ENCODE measurements at regions not wholly inside any gene's neighbourhood (a gene's known extent, or its start where the extent isn't known, plus 50 kb on each side); places are given as distances from the start of the nearest gene placed in this dataset.

- DNase-seq (ENCODE audit: low read depth), result no peak
- H3K4me3 ChIP-seq (ENCODE audit: low read depth, low read length), result no peak overlapping the region
These were observed 581.4 kb upstream of the MMS22L start for GRCh38 chr6:97864366-97864765.

GRCh38 chr6:97864826-97865225 lies 581.8 kb upstream of the MMS22L start:
- no peak for DNase-seq (ENCODE audit: low read depth)
- H3K4me3 ChIP-seq (ENCODE audit: low read depth, low read length), result no peak overlapping the region

GRCh38 chr6:97865612-97866011 lies 582.6 kb upstream of the MMS22L start:
- DNase-seq (ENCODE audit: low read depth), result no peak
- H3K4me3 ChIP-seq (ENCODE audit: low read depth, low read length), result no peak overlapping the region

GRCh38 chr6:97866616-97867015 lies 583.6 kb upstream of the MMS22L start:
- DNase-seq (ENCODE audit: low read depth), result no peak
- H3K4me3 ChIP-seq (ENCODE audit: low read depth, low read length), result no peak overlapping the region

- DNase-seq (ENCODE audit: low read depth), result no peak
- no peak overlapping the region for H3K4me3 ChIP-seq (ENCODE audit: low read depth, low read length)
These were observed 584.2 kb upstream of the MMS22L start for GRCh38 chr6:97867177-97867576.

- H3K4me3 ChIP-seq (ENCODE audit: low read depth, low read length), result no peak overlapping the region
- DNase-seq (ENCODE audit: low read depth), result no peak
These were observed 587.3 kb upstream of the MMS22L start for GRCh38 chr6:97870273-97870672.

GRCh38 chr6:97876711-97877110 lies 593.7 kb upstream of the MMS22L start:
- DNase-seq (ENCODE audit: low read depth), result no peak

GRCh38 chr6:97882755-97883154 lies 599.7 kb upstream of the MMS22L start:
- DNase-seq (ENCODE audit: low read depth), result no peak
- no peak overlapping the region for H3K4me3 ChIP-seq (ENCODE audit: low read depth, low read length)

More at GRCh38 chr6:97876711-97877110, 593.7 kb upstream of the MMS22L start:
- no peak overlapping the region for H3K4me3 ChIP-seq (ENCODE audit: low read depth, low read length)

- no peak overlapping the region for H3K4me3 ChIP-seq (ENCODE audit: low read depth, low read length)
- no peak for DNase-seq (ENCODE audit: low read depth)
These were observed 602.3 kb upstream of the MMS22L start for GRCh38 chr6:97885325-97885724.

GRCh38 chr6:97885828-97886227 lies 602.8 kb upstream of the MMS22L start:
- H3K4me3 ChIP-seq (ENCODE audit: low read depth, low read length), result no peak overlapping the region
- DNase-seq (ENCODE audit: low read depth), result no peak

- H3K4me3 ChIP-seq (ENCODE audit: low read depth, low read length), result no peak overlapping the region
- DNase-seq (ENCODE audit: low read depth), result no peak
These were observed 618.5 kb upstream of the MMS22L start for GRCh38 chr6:97901531-97901930.

GRCh38 chr6:97909380-97909779 lies 626.4 kb upstream of the MMS22L start:
- H3K4me3 ChIP-seq (ENCODE audit: low read depth, low read length), result no peak overlapping the region
- DNase-seq (ENCODE audit: low read depth), result no peak

GRCh38 chr6:97913721-97914120 lies 630.7 kb upstream of the MMS22L start:
- no peak for DNase-seq (ENCODE audit: low read depth)
- no peak overlapping the region for H3K4me3 ChIP-seq (ENCODE audit: low read depth, low read length)

GRCh38 chr6:97914912-97915311 lies 631.9 kb upstream of the MMS22L start:
- DNase-seq (ENCODE audit: low read depth), result no peak
- no peak overlapping the region for H3K4me3 ChIP-seq (ENCODE audit: low read depth, low read length)

GRCh38 chr6:97915537-97915936 lies 632.5 kb upstream of the MMS22L start:
- H3K4me3 ChIP-seq (ENCODE audit: low read depth, low read length), result no peak overlapping the region
- no peak for DNase-seq (ENCODE audit: low read depth)

- H3K4me3 ChIP-seq (ENCODE audit: low read depth, low read length), result no peak overlapping the region
- DNase-seq (ENCODE audit: low read depth), result no peak
These were observed 634.4 kb upstream of the MMS22L start for GRCh38 chr6:97917369-97917768.

- DNase-seq (ENCODE audit: low read depth), result no peak
- no peak overlapping the region for H3K4me3 ChIP-seq (ENCODE audit: low read depth, low read length)
These were observed 636.0 kb upstream of the MMS22L start for GRCh38 chr6:97919046-97919445.

- no peak overlapping the region for H3K4me3 ChIP-seq (ENCODE audit: low read depth, low read length)
- DNase-seq (ENCODE audit: low read depth), result no peak
These were observed 636.6 kb upstream of the MMS22L start for GRCh38 chr6:97919631-97920030.

GRCh38 chr6:97923249-97923648 lies 640.2 kb upstream of the MMS22L start:
- no peak for DNase-seq (ENCODE audit: low read depth)

GRCh38 chr6:97925504-97925903 lies 642.5 kb upstream of the MMS22L start:
- no peak for DNase-seq (ENCODE audit: low read depth)
- no peak overlapping the region for H3K4me3 ChIP-seq (ENCODE audit: low read depth, low read length)

More at GRCh38 chr6:97923249-97923648, 640.2 kb upstream of the MMS22L start:
- no peak overlapping the region for H3K4me3 ChIP-seq (ENCODE audit: low read depth, low read length)

- no peak overlapping the region for H3K4me3 ChIP-seq (ENCODE audit: low read depth, low read length)
- no peak for DNase-seq (ENCODE audit: low read depth)
These were observed 656.6 kb upstream of the MMS22L start for GRCh38 chr6:97939440-97940168.

- H3K4me3 ChIP-seq (ENCODE audit: low read depth, low read length), result no peak overlapping the region
- DNase-seq (ENCODE audit: low read depth), result peak; percentile 14
These were observed 664.8 kb upstream of the MMS22L start for GRCh38 chr6:97947841-97948240.
